ACC112 (cell line): ENCODE measurements at regions not wholly inside any gene's neighbourhood (a gene's known extent, or its start where the extent isn't known, plus 50 kb on each side); places are given as distances from the start of the nearest gene placed in this dataset.

ENCODE experiments used
- H2AFZ ChIP-seq: fragments of 200-600 bp; sonication (generic); one replicate; pipeline ENCODE4 v1.6.0; 2017; ENCODE audit warnings: antibody characterized with exemption, low read length; ENCODE audit not compliant: unreplicated experiment
- H3K27ac ChIP-seq: fragments of 200-600 bp; sonication (generic); 2 replicates; pipeline ENCODE4 v1.5.1; 2014; ENCODE audit warnings: low read depth, mild to moderate bottlenecking, antibody characterized with exemption, low read length, moderate library complexity
- H3K27me3 ChIP-seq: fragments of 200-600 bp; sonication (generic); 2 replicates; pipeline ENCODE4 v1.6.1; 2014; ENCODE audit warnings: mild to moderate bottlenecking, antibody characterized with exemption, low read length, moderate library complexity, mixed read lengths; ENCODE audit not compliant: insufficient read depth
- H3K36me3 ChIP-seq: fragments of 200-600 bp; sonication (generic); 2 replicates; pipeline ENCODE4 v1.6.1; 2016; ENCODE audit warnings: mild to moderate bottlenecking, antibody characterized with exemption, low read length, moderate library complexity, mixed read lengths; ENCODE audit not compliant: insufficient read depth
- H3K4me1 ChIP-seq: fragments of 200-600 bp; sonication (generic); one replicate; pipeline ENCODE4 v1.6.1; 2016; ENCODE audit warnings: low read length, mixed read lengths; ENCODE audit not compliant: insufficient read depth, unreplicated experiment, control insufficient read depth
- H3K4me3 ChIP-seq: fragments of 200-600 bp; sonication (generic); 2 replicates; pipeline ENCODE4 v1.5.1; 2014; ENCODE audit warnings: mild to moderate bottlenecking, low read depth, low read length
- H3K79me2 ChIP-seq: fragments of 200-600 bp; sonication (generic); one replicate; pipeline ENCODE4 v1.6.0; 2016; ENCODE audit warnings: low read length; ENCODE audit not compliant: control insufficient read depth, unreplicated experiment, insufficient read depth

DNA sequence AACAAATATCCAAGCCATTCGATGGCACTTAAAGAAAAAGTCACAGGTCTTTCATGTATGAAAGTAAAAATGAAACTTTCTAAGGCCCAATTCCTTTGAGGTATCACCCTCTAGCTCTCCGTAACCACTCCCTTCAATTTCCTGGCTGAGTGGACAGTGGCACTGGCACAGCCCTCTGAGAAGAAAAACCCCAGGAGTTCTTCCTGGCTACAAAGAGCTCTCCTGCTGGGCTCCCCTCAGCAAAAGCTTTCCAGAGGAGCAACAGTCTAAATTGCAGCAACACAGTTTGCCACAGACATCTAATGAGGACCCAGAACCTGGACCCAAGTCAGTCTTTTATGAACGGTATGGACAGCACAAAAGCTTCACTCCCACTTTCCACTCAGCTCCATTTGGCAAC, 71.8 kb downstream of the FUNDC1 start:
- no peaks in the 10 kb centered on the region for H3K79me2 ChIP-seq
- H3K27me3 ChIP-seq, result no peaks in the 10 kb centered on the region
- H3K4me3 ChIP-seq, result no peak overlapping the region
- peaks cover 6% of the 10 kb centered on the region for H3K4me1 ChIP-seq
- no peak overlapping the region for H3K27ac ChIP-seq
- H3K36me3 ChIP-seq, result no peaks in the 10 kb centered on the region
- H2AFZ ChIP-seq, result no peak overlapping the region

DNA sequence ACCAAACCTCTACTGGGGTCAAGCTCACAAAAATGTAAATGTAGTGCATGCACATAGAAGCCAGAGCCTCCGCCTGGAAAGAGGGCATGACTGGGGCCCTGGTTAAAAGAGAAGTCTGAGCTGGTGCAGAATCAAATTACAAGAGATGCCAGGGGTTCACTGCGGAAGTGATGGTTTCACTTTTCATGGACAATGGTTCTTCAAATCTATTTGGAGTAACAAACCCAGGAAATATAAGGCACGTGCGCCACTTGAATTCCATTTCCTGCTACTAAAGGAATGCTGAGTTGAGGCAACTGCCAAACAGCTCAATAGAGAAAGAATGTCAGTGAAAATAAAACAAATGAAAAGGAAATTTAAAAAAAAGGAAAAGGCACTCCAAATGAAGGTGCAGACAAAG, 79.8 kb downstream of the FUNDC1 start:
- 0 out of 2 replicates have a peak overlapping the region, but pooled peaks have one; percentile 6 for H3K4me3 ChIP-seq

DNA sequence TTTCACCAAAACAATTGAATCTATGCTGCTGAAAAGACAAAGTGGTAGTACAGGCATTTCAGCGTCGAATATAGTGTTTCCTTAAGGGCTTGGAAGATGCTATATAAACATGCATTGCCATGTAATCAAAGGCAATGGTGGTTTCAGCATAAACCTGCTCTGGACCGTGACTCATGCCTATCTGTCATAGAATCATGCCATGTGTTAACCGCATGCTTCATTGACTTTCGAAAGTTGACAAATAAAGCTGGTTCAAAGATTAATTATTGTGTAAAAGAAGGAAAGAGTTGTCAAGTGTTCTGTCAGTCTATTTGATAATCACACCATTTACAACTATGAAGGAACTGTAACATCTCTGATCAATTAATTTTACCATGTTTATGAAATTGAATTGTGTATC, 83.2 kb downstream of the FUNDC1 start:
- H3K27me3 ChIP-seq, result no peaks in the 10 kb centered on the region
- H3K4me3 ChIP-seq, result no peak overlapping the region
- H3K36me3 ChIP-seq, result no peaks in the 10 kb centered on the region
- no peak overlapping the region for H3K27ac ChIP-seq
- H3K79me2 ChIP-seq, result no peaks in the 10 kb centered on the region
- H2AFZ ChIP-seq, result no peak overlapping the region
- H3K4me1 ChIP-seq, result peaks cover 3% of the 10 kb centered on the region

More for the DNA sequence above, 79.8 kb downstream of the FUNDC1 start:
- peak overlapping the region; percentile 68 for H2AFZ ChIP-seq
- no peaks in the 10 kb centered on the region for H3K79me2 ChIP-seq
- no peaks in the 10 kb centered on the region for H3K27me3 ChIP-seq
- no peaks in the 10 kb centered on the region for H3K36me3 ChIP-seq
- H3K27ac ChIP-seq, result no peak overlapping the region
- H3K4me1 ChIP-seq, result peaks cover 3% of the 10 kb centered on the region

DNA sequence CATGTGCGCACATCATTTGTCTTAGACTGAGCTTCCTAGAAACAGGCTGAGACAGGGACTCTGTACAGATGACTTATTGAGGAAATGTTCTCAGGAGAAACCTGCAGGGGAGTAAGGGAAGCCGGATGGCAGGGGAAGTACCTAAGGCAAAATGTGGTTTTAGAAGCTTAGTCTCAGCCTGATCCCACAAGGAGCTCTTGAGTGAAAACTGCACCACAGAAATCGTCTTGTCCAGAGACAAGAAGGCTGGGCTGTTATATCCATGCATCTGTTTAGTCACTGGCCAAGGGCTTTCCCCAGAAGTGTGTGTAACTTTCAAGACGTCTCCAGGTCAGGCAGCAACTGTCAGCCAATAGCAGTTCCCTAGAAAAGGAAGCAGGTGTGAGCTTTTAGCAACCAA, 86.0 kb downstream of the FUNDC1 start:
- Histone ChIP-seq H3K27ac (no peak overlapping the region), H3K36me3 (no peaks in the 10 kb centered on the region), H2AFZ (no peak overlapping the region), H3K4me1 (no peaks in the 10 kb centered on the region), H3K27me3 (no peaks in the 10 kb centered on the region), H3K79me2 (no peaks in the 10 kb centered on the region), H3K4me3 (no peak overlapping the region)

DNA sequence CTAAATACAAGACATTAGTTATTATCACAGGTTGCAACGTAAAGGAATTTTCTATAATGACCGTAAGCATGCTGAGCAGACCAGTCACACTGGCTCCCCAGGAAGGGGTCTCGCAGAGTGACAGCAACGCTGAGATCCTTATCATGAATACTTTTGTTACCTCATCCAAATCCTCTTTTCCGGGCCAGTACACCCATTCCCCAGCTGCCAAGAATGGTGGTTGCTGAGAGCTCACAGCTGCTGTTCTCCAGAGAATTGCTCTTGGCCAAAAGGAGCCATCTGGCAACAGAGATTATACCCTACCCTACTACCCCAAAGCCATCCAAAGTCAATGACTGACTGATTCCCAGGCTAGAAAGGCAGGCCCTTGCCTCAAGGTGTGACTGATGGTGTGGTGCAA, 91.6 kb downstream of the FUNDC1 start:
- Histone ChIP-seq H3K4me3 (no peak overlapping the region), H3K79me2 (no peaks in the 10 kb centered on the region), H3K4me1 (no peaks in the 10 kb centered on the region), H3K27me3 (no peaks in the 10 kb centered on the region), H3K27ac (no peak overlapping the region), H3K36me3 (no peaks in the 10 kb centered on the region), H2AFZ (no peak overlapping the region)

- Histone ChIP-seq H3K4me3 (no peak overlapping the region), H3K79me2 (no peaks in the 10 kb centered on the region), H2AFZ (no peak overlapping the region), H3K36me3 (no peaks in the 10 kb centered on the region), H3K27ac (no peak overlapping the region), H3K27me3 (no peaks in the 10 kb centered on the region), H3K4me1 (no peaks in the 10 kb centered on the region)
Measured at GRCh38 chrX:44447214-44447613, 95.4 kb downstream of the FUNDC1 start.

DNA sequence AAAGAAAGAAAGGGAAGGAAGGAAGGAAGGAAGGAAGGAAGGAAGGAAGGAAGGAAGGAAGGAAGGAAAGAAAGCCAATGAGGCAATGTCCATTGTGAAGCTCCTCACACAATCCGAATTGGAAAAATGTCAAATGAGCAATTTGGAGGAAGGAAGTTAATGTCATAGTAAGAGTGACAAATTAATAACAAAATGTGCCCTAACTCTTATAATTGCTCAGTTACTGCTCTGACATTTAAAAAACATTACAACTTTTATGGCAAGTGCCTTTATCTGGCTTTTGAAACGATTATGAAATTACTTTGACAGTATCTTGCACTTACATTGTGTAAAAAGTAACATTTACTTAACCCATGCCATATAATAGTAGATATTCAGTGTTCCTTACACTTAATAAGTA, 96.5 kb upstream of the EFHC2 start:
- Histone ChIP-seq H2AFZ (no peak overlapping the region), H3K27ac (no peak overlapping the region)

DNA sequence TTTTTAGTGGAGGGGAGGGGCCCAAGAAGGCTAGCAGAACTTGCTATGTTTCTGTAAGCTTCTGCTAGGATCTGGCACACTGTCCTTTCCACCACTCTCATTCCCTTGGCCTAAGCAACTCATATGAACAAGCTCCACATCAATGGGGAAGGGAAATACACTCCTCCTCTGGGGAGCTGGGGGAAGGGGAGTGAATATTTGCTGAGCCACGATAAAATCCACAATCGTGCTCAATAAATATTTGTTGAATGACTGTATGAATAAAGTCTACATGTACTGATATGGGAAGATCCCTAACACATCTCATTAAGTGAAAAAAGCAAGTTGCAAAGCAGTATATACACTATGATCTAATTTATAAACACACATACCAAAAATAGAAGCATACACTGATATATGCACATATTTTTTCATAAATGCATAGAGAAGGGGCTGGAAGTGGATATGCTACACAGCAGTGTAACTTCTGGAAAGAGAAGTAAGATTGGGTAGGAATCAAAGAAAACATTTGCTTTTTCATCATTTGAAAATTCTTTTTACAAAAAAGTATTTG, 95.8 kb upstream of the EFHC2 start:
- no peaks in the 10 kb centered on the region for H3K36me3 ChIP-seq
- H3K4me1 ChIP-seq, result peaks cover 2% of the 10 kb centered on the region
- H3K27ac ChIP-seq, result no peak overlapping the region
- H2AFZ ChIP-seq, result no peak overlapping the region
- H3K79me2 ChIP-seq, result no peaks in the 10 kb centered on the region
- H3K4me3 ChIP-seq, result no peak overlapping the region
- no peaks in the 10 kb centered on the region for H3K27me3 ChIP-seq

More for the DNA sequence above, 96.5 kb upstream of the EFHC2 start:
- Histone ChIP-seq H3K79me2 (no peaks in the 10 kb centered on the region), H3K4me1 (peaks cover 2% of the 10 kb centered on the region), H3K36me3 (no peaks in the 10 kb centered on the region), H3K27me3 (no peaks in the 10 kb centered on the region), H3K4me3 (no peak overlapping the region)

DNA sequence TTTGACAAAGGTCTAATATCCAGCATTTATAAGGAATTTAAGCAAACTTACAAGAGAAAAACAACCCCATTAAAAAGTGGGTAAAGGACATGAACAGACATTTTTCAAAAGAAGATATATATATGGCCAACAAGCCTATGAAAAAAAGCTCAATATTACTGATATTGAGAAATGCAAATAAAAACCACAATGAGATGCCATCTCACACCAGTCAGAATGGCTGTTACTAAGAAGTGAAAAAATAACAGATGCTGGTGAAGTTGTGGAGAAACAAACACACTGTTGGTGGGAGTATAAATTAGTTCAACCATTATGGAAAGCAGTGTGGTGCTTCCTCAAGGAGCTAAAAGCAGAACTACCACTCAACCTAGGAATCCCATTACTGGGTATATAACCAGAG, 91.6 kb upstream of the EFHC2 start:
- no peak overlapping the region for H3K4me3 ChIP-seq
- no peak overlapping the region for H2AFZ ChIP-seq
- no peaks in the 10 kb centered on the region for H3K79me2 ChIP-seq
- peaks cover 7% of the 10 kb centered on the region for H3K4me1 ChIP-seq
- H3K27ac ChIP-seq, result no peak overlapping the region
- no peaks in the 10 kb centered on the region for H3K36me3 ChIP-seq
- no peaks in the 10 kb centered on the region for H3K27me3 ChIP-seq

GRCh38 chrX:44433556-44433955, 90.1 kb upstream of the EFHC2 start:
- Histone ChIP-seq H3K79me2 (no peaks in the 10 kb centered on the region), H3K4me1 (peaks cover 5% of the 10 kb centered on the region), H2AFZ (no peak overlapping the region), H3K27ac (no peak overlapping the region), H3K4me3 (no peak overlapping the region), H3K36me3 (no peaks in the 10 kb centered on the region), H3K27me3 (no peaks in the 10 kb centered on the region)

GRCh38 chrX:44432641-44433040, 89.2 kb upstream of the EFHC2 start:
- H2AFZ ChIP-seq, result no peak overlapping the region
- H3K27me3 ChIP-seq, result no peaks in the 10 kb centered on the region
- H3K4me3 ChIP-seq, result no peak overlapping the region
- no peaks in the 10 kb centered on the region for H3K79me2 ChIP-seq
- no peak overlapping the region for H3K27ac ChIP-seq
- peaks cover 5% of the 10 kb centered on the region for H3K4me1 ChIP-seq
- H3K36me3 ChIP-seq, result no peaks in the 10 kb centered on the region
